Left renal pelvis (tissue), 4 donors: ENCODE measurements at regions not wholly inside any gene's neighbourhood (a gene's known extent, or its start where the extent isn't known, plus 50 kb on each side); places are given as distances from the start of the nearest gene placed in this dataset.

Experiments
- DNase-seq, 4 donors: peaks; one replicate each; pipeline ENCODE4 v3.0.0-alpha.2; 2013; ENCODE audit warnings: low read depth in 4 of 4, low spot score in 3 of 4

- DNase-seq, result no peak
Observed at GRCh38 chr9:99326112-99326916, 104.2 kb downstream of the SEC61B start.

GRCh38 chr9:99326917-99327189 lies 104.8 kb downstream of the SEC61B start:
- DNase-seq, result no peak

- DNase-seq, result no peak
Observed at GRCh38 chr9:99327667-99328066, 105.6 kb downstream of the SEC61B start.

GRCh38 chr9:99335280-99335679 lies 113.2 kb downstream of the SEC61B start:
- no peak for DNase-seq

GRCh38 chr9:99336005-99336404 lies 113.9 kb downstream of the SEC61B start:
- no peak for DNase-seq

GRCh38 chr9:99336531-99336930 lies 114.4 kb downstream of the SEC61B start:
- DNase-seq, result no peak

GRCh38 chr9:99340281-99340680 lies 118.2 kb downstream of the SEC61B start:
- DNase-seq, result no peak

- DNase-seq, result no peak
Observed at GRCh38 chr9:99341686-99342085, 119.6 kb downstream of the SEC61B start.

- no peak for DNase-seq
Observed at GRCh38 chr9:99345451-99345850, 123.4 kb downstream of the SEC61B start.

GRCh38 chr9:99345942-99346341 lies 123.9 kb downstream of the SEC61B start:
- DNase-seq, result no peak

GRCh38 chr9:99347568-99347967 lies 125.5 kb downstream of the SEC61B start:
- DNase-seq, result no peak

GRCh38 chr9:99348289-99348688 lies 126.2 kb downstream of the SEC61B start:
- no peak for DNase-seq

GRCh38 chr9:99349870-99350269 lies 127.8 kb downstream of the SEC61B start:
- no peak for DNase-seq

GRCh38 chr9:99350461-99350860 lies 128.4 kb downstream of the SEC61B start:
- DNase-seq, result no peak

- no peak for DNase-seq
Observed at GRCh38 chr9:99351647-99352046, 129.6 kb downstream of the SEC61B start.

GRCh38 chr9:99352826-99353225 lies 130.7 kb downstream of the SEC61B start:
- no peak for DNase-seq

- no peak for DNase-seq
Observed at GRCh38 chr9:99353408-99353807, 131.3 kb downstream of the SEC61B start.

GRCh38 chr9:99354104-99354503 lies 132.0 kb downstream of the SEC61B start:
- DNase-seq, result no peak

- no peak for DNase-seq
Observed at GRCh38 chr9:99356512-99356971, 134.5 kb downstream of the SEC61B start.

GRCh38 chr9:99357575-99357974 lies 135.5 kb downstream of the SEC61B start:
- DNase-seq, result no peak

- DNase-seq, result no peak
Observed at GRCh38 chr9:99358668-99359067, 136.6 kb downstream of the SEC61B start.

GRCh38 chr9:99359336-99359735 lies 137.3 kb downstream of the SEC61B start:
- no peak for DNase-seq

GRCh38 chr9:99360026-99360425 lies 137.9 kb downstream of the SEC61B start:
- no peak for DNase-seq
